ENCODE measurements at regions not wholly inside any gene's neighbourhood (a gene's known extent, or its start where the extent isn't known, plus 50 kb on each side); places are given as distances from the start of the nearest gene placed in this dataset.
"Not testable (repeated sequence)": the region's sequence is repeated elsewhere in the genome, so short reads cannot be mapped to it uniquely, and the experiment has no call there.

- TF ChIP-seq CTCF (IDR thresholded peaks at IDR 0.05; ENCODE audit: low read length); EZH2 (IDR thresholded peaks at IDR 0.05; ENCODE audit: borderline replicate concordance, low read length): not testable (repeated sequence)
Observed at GRCh38 chr2:90097617-90098016, 1406.1 kb downstream of the RPIA start.
